ENCODE measurements at regions not wholly inside any gene's neighbourhood (a gene's known extent, or its start where the extent isn't known, plus 50 kb on each side); places are given as distances from the start of the nearest gene placed in this dataset.

DNA sequence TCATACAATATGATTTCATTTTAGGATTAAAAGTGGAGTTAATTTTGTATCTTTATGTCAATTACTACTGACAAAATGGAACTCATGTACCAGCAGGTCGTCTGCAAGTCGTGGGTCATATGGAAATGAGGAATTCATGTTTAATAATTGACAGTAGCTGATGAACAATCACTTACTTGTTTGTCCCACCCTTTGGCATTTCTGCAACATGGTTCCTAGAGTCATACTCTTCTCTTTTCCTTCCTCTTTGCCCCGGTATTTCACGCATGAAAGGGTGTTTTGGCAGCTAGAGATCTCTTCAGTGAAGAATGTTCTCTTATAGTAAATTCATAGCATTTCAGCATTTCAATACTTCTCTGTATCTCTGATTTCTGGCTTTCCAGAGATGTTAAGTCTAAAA is 133.3 kb upstream of the SLC24A5 start:
- Histone ChIP-seq H3K4me3 (no peak overlapping the region), H3K9me3 (replicated peaks in 1 of 3) (no peaks in the 10 kb centered on the region), H3K27ac (no peak overlapping the region), H3K27me3 (no peaks in the 10 kb centered on the region), H3K4me1 (replicated peaks in 1 of 2) (no peaks in the 10 kb centered on the region), H3K36me3 (replicated peaks in 1 of 2) (no peaks in the 10 kb centered on the region)
- DNase-seq: no peak
- WGBS, 4 donors: 48 to 69% (median 58%) methylated on average over 4 of the region's 4 CpGs
- intact Hi-C loops (cut with DNase I): loop anchor here (5.0 to 10.0 kb wide), 2 partner anchors 793 to 795 kb away; no protein-coding TSS in a partner anchor
- TF ChIP-seq POLR2A (IDR thresholded peaks at IDR 0.05): no peak
- TF ChIP-seq, protein P1, sequence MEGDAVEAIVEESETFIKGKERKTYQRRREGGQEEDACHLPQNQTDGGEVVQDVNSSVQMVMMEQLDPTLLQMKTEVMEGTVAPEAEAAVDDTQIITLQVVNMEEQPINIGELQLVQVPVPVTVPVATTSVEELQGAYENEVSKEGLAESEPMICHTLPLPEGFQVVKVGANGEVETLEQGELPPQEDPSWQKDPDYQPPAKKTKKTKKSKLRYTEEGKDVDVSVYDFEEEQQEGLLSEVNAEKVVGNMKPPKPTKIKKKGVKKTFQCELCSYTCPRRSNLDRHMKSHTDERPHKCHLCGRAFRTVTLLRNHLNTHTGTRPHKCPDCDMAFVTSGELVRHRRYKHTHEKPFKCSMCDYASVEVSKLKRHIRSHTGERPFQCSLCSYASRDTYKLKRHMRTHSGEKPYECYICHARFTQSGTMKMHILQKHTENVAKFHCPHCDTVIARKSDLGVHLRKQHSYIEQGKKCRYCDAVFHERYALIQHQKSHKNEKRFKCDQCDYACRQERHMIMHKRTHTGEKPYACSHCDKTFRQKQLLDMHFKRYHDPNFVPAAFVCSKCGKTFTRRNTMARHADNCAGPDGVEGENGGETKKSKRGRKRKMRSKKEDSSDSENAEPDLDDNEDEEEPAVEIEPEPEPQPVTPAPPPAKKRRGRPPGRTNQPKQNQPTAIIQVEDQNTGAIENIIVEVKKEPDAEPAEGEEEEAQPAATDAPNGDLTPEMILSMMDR (IDR thresholded peaks at IDR 0.05): no peak

DNA sequence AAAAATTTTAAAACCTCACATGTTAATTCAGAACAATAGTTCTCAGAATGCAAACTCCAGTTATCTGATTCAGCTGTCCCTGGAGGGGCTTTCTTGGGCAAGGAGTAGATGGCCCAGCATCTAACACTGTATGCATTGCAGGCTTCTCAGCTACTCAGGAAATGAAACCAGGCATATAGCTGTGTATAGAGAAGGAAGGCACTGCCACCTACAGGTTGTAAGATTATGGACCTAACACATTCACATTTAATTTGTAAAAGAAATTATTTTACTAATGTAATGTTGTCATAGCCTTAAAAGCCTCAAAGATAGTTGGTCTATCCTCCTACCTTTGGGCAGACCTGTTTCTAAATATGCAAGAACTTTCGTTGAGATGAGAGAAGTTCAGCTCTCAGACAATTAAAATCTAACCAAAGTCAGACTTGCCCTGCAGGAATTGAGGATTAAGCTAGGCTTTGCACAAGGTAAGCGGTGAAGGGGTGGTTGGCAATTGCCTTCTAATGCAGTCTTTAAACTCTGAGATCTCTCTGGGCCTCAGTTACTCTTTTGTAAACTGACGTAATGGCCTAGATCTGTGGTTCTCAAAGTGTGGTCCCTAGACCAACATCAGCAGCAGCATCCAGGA is 132.8 kb upstream of the SLC24A5 start:
- no peak for TF ChIP-seq POLR2A (IDR thresholded peaks at IDR 0.05)
- TF ChIP-seq, protein P1 (IDR thresholded peaks at IDR 0.05): peak; percentile 59 to 74 (median 68)
- Histone ChIP-seq H3K36me3 (replicated peaks in 1 of 2) (no peaks in the 10 kb centered on the region), H3K27ac (no peak overlapping the region), H3K9me3 (replicated peaks in 1 of 3) (no peaks in the 10 kb centered on the region), H3K4me1 (replicated peaks in 1 of 2) (no peaks in the 10 kb centered on the region), H3K4me3 (no peak overlapping the region), H3K27me3 (no peaks in the 10 kb centered on the region)
- peak in 4 of 7 donors; percentile 28 to 45 (median 30) for DNase-seq
- WGBS, 4 donors: 48 to 53% (median 51%) methylated on average over 3 of the region's 3 CpGs
- intact Hi-C loops (cut with DNase I): loop anchor here (5.0 to 10.0 kb wide), 2 partner anchors 793 to 796 kb away; no protein-coding TSS in a partner anchor

GRCh38 chr15:47988564-47988963 is 132.2 kb upstream of the SLC24A5 start:
- DNase-seq: no peak
- H3K36me3 ChIP-seq (replicated peaks in 1 of 2): no peaks in the 10 kb centered on the region
- H3K4me1 ChIP-seq (replicated peaks in 1 of 2): no peaks in the 10 kb centered on the region
- no peaks in the 10 kb centered on the region for H3K9me3 ChIP-seq (replicated peaks in 1 of 3)
- no peak overlapping the region for H3K4me3 ChIP-seq
- TF ChIP-seq POLR2A (IDR thresholded peaks at IDR 0.05): no peak
- TF ChIP-seq, protein P1 (IDR thresholded peaks at IDR 0.05): no peak
- no peaks in the 10 kb centered on the region for H3K27me3 ChIP-seq
- intact Hi-C loops (cut with DNase I): loop anchor here (5.0 to 10.0 kb wide), 2 partner anchors 794 to 796 kb away; no protein-coding TSS in a partner anchor
- 35 to 78% (median 52%) methylated on average over 1 of the region's 1 CpG for WGBS, 4 donors
- H3K27ac ChIP-seq: no peak overlapping the region

- WGBS, 4 donors: 91 to 92% (median 91%) methylated on average over 2 of the region's 2 CpGs
- no peak for DNase-seq
- intact Hi-C loops (cut with DNase I): no loop called here
- Histone ChIP-seq H3K27me3 (no peaks in the 10 kb centered on the region), H3K4me1 (replicated peaks in 1 of 2) (no peaks in the 10 kb centered on the region), H3K9me3 (replicated peaks in 1 of 3) (no peaks in the 10 kb centered on the region), H3K4me3 (no peak overlapping the region), H3K36me3 (replicated peaks in 1 of 2) (no peaks in the 10 kb centered on the region), H3K27ac (no peak overlapping the region)
- no peak for TF ChIP-seq POLR2A (IDR thresholded peaks at IDR 0.05)
- TF ChIP-seq, protein P1 (IDR thresholded peaks at IDR 0.05): no peak
These were observed 130.0 kb upstream of the SLC24A5 start for GRCh38 chr15:47990821-47991220.
